HG03457 (cell line): ENCODE measurements at regions not wholly inside any gene's neighbourhood (a gene's known extent, or its start where the extent isn't known, plus 50 kb on each side); places are given as distances from the start of the nearest gene placed in this dataset.
"Not testable (repeated sequence)": the region's sequence is repeated elsewhere in the genome, so short reads cannot be mapped to it uniquely, and the experiment has no call there.

Experiments
- ATAC-seq: cut with Tn5 transposase; IDR thresholded peaks from one replicate; pipeline ENCODE4 v1.9.1; 2021; ENCODE audit warnings: moderate number of reproducible peaks; ENCODE audit not compliant: unreplicated experiment

DNA sequence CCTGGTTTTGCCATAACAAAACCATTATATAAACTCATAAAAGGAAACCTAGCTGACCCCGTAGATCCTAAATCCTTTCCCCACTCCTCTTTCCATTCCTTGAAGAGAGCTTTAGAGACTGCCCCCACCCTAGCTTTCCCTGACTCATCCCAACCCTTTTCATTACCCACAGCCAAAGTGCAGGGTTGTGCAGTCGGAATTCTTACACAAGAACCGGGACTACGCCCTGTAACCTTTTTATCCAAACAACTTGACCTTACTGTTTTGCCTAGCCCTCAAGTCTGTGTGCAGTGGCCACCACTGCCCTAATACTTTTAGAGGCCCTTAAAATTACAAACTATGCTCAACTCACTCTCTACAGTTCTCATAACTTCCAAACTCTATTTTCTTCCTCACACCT is 116.0 kb upstream of the PTPN13 start:
- not testable (repeated sequence) for ATAC-seq

GRCh38 chr4:86481440-86481839 is 112.7 kb upstream of the PTPN13 start:
- ATAC-seq, result no peak

- ATAC-seq, result no peak
Observed at GRCh38 chr4:86482306-86483172, 111.6 kb upstream of the PTPN13 start.

DNA sequence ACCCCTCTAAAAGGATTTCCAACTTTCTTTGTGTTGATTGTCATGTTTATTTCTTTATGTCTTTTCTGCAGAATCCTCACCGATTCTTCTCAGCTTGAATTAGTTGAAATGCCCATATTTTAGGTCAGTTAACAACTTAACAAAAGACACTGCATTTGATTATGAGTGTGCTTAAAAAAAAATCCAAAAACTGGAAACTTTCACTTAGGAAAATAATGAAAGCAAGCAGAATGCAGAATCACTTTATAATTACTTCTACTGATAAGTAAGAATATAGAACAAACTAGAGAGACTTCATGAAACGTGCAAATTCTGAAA is 111.0 kb upstream of the PTPN13 start:
- no peak for ATAC-seq

GRCh38 chr4:86483773-86484172 is 110.3 kb upstream of the PTPN13 start:
- no peak for ATAC-seq

DNA sequence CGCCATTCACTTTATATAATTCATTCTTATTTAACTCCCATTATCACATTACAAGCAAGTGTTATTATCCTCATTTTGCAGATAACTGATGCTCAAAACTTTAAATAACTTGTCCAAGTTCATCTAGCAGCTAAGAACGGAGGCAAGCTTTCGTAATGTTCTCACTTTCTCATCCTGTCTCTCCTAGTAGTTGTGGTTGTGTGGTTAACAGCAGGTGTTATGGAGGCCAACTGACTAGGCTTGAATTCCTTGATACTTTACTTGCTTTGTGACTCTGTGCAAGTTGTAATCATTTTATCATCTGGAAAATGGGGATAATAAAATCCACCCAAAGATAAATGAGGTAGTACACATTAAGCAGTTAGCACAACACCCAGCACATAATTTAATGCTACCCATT is 109.9 kb upstream of the PTPN13 start:
- ATAC-seq, result no peak

DNA sequence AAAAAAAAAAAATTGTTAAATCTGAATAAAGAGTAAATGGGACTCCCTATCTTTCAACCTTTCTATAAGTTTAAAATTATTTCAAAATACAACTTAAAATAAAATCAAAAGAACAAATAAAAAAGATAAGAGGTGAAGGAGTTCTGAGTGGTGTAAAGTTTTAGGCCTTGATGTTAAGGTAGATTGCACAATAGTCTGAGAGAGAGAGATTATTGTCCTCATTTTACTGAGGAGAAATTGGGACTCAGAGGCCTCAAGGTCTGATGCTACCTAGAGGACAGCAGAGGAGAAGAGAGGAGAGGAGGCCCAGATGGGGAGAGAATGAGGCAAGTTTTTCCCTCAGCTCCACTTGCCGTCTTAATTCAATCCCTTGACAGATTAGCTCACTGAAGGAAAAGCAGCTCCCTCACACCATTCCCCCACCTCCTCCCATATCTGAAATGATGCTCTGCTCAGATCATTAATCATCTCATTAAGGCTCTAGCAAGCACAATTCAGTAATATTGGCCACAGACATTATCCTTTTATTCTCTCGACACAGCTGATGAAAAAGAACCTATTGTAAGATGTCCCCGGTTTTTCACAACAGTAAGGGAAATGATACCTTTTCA is 106.3 kb upstream of the PTPN13 start:
- no peak for ATAC-seq

DNA sequence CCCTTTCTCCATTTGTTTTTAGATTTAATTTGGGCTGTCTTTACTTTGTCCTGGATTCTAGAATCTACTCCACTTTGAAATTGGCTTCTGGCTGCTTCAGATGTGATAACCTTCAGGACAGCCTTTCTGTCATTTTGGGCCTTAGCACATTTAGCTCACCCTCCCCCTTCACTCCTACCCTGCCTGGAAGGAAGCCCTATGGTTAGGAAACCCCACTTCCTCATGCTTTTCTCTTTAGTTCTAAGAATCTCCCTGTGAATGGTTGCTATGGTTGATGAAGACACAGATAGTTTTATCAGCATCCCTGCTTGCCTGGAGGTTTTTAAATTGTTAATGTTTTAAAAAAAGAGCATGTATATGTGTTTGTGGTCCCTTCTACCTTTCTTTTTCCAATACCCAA is 100.7 kb upstream of the PTPN13 start:
- no peak for ATAC-seq

- ATAC-seq, result no peak
Observed at GRCh38 chr4:86496094-86497080, 97.7 kb upstream of the PTPN13 start.

- ATAC-seq, result no peak
Observed at GRCh38 chr4:86497131-86497530, 97.0 kb upstream of the PTPN13 start.

DNA sequence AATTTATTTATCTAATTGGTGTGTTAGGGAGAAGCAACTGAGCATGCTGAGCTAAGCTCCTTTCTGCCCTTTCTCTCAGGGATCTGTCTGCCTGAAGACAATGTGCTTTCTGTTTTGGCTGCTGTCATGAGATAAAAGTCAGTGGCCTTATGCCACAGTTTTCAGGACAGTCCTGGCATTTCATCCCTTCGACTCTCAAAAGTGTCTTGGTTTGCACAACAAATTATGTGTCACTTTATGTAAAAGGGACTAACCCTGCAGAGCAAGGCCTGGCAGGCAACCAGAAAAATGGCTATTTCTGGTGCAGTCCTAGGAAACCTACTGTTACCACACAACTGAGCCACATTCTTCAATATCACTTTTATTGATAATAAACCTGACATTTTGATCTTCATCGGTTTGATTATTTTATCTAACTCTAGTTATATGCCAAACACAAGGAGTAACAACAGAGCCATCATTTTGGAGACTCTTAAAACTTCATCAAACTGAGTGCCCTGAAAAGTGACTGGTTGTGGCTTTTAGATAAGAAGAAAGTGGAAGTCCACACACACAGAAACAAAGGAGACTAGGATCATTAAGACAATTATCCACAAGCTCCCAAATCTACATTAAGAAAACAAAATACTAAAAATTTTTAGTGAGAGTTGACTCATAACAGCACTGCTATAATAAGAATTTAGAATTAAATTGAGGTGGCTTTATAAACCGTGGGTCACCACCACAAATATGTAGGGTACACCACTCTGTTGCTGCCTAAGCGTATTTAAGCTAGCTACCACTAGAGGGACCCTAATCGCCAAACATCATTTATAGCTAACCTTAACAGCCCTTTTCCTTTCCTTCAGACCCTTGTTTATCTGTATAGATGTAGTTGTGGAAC is 95.9 kb upstream of the PTPN13 start:
- peak; percentile 84 for ATAC-seq

GRCh38 chr4:86498863-86499166 is 95.3 kb upstream of the PTPN13 start:
- ATAC-seq, result no peak

DNA sequence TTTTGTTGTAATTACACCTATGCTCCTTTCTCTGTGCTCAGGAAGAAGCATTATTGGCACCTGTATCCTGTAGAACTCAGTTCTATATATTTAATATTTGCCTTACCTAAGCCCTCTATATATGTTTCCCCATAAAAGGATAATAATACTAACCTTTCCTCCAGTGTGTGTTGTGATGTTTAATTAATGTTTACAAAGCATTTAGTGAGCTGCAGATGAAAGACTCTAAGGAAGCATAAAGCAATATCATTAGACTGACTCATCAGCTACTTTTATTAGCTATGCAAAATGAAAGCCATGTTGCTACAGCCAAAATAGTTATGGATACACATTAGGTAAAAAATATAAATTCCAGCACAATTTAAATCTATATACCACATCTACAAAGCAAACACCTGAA is 93.6 kb upstream of the PTPN13 start:
- no peak for ATAC-seq

GRCh38 chr4:86502081-86502480 is 92.0 kb upstream of the PTPN13 start:
- ATAC-seq, result no peak

GRCh38 chr4:86506591-86506990 is 87.5 kb upstream of the PTPN13 start:
- no peak for ATAC-seq

DNA sequence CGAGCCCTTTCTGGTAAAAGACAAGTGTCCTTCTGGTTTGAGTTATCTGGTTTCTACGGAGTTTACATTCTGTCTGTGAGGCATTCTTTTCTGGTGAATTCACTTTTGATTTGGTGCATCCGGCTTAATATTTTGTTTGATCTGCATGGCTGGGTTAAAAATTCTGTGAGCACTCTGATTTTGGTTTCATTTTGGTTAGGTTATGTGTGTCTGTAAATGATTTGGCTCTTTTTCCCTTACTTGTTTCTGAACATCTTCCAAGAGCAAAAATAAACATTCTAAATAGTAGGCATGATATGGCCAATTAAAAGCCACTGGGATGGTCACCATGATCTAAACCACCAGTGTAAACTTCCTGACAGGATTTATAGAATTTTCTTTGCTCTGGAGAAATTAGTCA is 85.7 kb upstream of the PTPN13 start:
- ATAC-seq, result no peak

GRCh38 chr4:86511590-86511989 is 82.5 kb upstream of the PTPN13 start:
- no peak for ATAC-seq

GRCh38 chr4:86512631-86513030 is 81.5 kb upstream of the PTPN13 start:
- no peak for ATAC-seq

DNA sequence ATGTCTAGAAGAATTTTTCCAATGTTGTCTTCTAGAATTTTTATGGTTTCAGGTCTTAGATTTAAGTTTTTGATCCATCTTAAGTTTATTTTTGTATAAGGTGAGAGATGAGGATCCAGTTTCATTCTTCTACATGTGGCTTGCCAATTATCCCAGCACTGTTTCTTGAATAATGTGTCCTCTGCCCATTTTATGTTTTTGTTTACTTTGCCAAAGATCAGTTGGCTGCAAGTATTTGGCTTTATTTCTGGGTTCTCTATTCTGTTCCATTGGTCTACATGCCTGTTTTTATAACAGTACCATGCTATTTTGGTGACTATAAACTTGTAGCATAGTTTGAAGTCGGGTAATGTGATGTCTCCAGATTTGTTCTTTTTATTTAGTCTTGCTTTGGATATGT is 78.2 kb upstream of the PTPN13 start:
- not testable (repeated sequence) for ATAC-seq

- ATAC-seq, result no peak
Observed at GRCh38 chr4:86521373-86521969, 72.6 kb upstream of the PTPN13 start.
